ENCODE measurements at regions not wholly inside any gene's neighbourhood (a gene's known extent, or its start where the extent isn't known, plus 50 kb on each side); places are given as distances from the start of the nearest gene placed in this dataset.

DNA sequence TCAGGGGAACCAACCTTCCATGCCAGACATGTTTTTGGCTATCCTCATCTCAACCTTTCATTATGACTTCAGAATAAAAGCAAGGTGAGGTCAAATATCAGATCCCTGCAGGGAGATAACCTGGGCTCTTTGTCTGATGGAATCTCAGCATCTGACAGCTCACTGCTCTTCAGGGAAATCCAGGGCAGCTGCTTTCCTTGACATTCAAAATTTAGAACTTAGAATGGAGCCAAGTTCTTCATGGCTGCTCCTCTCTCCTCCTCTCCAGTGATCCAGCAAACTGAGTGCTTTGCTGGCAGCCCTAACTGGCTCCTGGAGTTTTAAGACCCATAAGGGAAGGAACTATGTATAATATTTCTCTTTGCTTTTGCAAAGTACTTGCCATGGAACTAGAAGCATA lies 716.3 kb downstream of the TSN start:
- Histone ChIP-seq H3K27me3 (ENCODE audit: low read depth) (no peaks in the 10 kb centered on the region), H3K4me3 (no peak overlapping the region), H3K9me3 (no peaks in the 10 kb centered on the region), H3K4me1 (peaks cover 4% of the 10 kb centered on the region; the same call in 1 of the 2 replicates), H3K36me3 (replicated peaks) (no peaks in the 10 kb centered on the region)
- DNase-seq (ENCODE audit: low spot score in 2 of 2): no peak
- in situ Hi-C loops (cut with MboI; ENCODE audit: low sequenced_read_pairs): no loop called here

DNA sequence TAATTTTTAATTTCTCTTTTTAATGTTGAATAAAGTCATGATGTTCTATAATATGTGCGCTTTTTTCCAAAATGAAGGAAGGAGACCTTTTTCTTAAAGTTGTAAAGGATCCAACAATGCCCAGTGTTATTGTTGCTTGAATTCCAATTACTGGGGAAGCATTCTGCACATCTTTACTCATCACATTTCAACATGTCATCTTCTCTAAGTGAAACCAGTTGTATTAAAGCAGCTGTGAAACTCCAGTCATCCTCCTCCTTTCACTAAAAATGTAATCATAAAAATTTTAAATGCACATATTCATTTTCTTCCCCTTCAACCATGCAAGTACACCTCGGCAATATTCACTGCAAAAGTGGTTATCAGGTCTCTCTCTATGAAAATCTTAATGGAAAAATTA lies 722.7 kb downstream of the TSN start:
- no peaks in the 10 kb centered on the region for H3K4me1 ChIP-seq
- no peak for DNase-seq (ENCODE audit: low spot score in 2 of 2)
- in situ Hi-C loops (cut with MboI; ENCODE audit: low sequenced_read_pairs): no loop called here

GRCh38 chr2:122478771-122479170 lies 723.3 kb downstream of the TSN start:
- H3K36me3 ChIP-seq (replicated peaks): no peaks in the 10 kb centered on the region
- in situ Hi-C loops (cut with MboI; ENCODE audit: low sequenced_read_pairs): no loop called here
- H3K9me3 ChIP-seq: no peaks in the 10 kb centered on the region
- DNase-seq (ENCODE audit: low spot score in 2 of 2): no peak
- no peak overlapping the region for H3K4me3 ChIP-seq
- no peaks in the 10 kb centered on the region; the same call in 1 of the 2 replicates for H3K27me3 ChIP-seq (ENCODE audit: low read depth)
- H3K4me1 ChIP-seq: no peaks in the 10 kb centered on the region

More for the DNA sequence above, 722.7 kb downstream of the TSN start:
- no peaks in the 10 kb centered on the region for H3K36me3 ChIP-seq (replicated peaks)
- H3K9me3 ChIP-seq: no peaks in the 10 kb centered on the region
- no peaks in the 10 kb centered on the region; the same call in 1 of the 2 replicates for H3K27me3 ChIP-seq (ENCODE audit: low read depth)
- no peak overlapping the region for H3K4me3 ChIP-seq

DNA sequence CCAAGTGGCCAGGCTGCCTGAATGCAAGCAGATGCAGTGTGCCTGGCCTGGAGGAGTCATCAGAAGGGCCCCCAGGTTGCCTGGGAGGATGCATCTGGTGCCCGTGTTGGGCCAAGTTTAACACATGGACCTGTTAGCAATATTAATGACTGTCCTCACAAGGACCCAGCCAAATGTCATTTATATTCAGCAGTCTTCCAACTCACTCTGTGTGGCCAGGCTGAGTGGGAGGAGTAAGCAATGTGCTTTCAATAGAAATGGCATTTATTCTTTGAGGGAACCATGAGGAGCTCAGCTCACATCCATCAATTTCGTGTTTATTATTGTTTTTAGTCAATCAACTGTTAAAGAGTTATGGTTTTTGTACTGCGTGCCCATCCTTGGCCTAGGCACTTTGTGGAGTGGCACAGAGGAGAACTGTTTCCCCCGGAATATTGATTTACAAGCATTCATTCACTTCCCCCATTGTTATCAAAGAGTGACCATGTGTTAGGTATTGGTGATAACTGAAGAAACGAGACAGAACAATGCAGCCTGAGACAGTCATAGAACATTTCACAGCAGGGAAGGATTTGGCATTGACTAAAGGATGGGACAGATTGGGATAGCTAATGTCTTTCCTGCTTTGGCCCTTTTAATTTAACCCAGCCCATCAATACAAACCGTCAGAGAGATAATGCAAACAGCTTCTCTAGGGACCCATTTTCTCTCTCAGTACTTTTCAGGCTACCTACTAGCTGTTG lies 725.2 kb downstream of the TSN start:
- no peaks in the 10 kb centered on the region for H3K9me3 ChIP-seq
- no peak overlapping the region for H3K4me3 ChIP-seq
- DNase-seq (ENCODE audit: low spot score in 2 of 2): no peak
- no peaks in the 10 kb centered on the region; the same call in 1 of the 2 replicates for H3K27me3 ChIP-seq (ENCODE audit: low read depth)
- peaks cover under 1% of the 10 kb centered on the region; the same call in 1 of the 2 replicates for H3K4me1 ChIP-seq
- H3K36me3 ChIP-seq (replicated peaks): no peaks in the 10 kb centered on the region
- in situ Hi-C loops (cut with MboI; ENCODE audit: low sequenced_read_pairs): no loop called here

DNA sequence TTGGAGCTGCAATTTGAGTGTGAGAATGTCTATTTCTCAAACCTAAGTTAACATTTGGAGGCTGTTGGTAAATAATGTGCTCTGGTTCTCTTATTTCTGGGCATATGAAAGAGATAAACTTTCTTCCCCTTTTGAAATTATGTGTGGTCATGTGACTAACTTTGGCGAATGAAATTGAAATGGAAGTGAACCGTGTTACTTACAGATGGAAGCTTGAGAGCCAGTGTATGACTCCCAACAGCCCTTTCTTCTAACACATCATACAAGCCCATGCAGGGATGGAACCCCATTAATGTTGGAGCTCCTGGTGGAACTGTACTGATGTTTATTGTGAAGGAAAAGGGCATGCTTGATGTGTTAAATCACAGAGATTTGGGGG lies 725.8 kb downstream of the TSN start:
- Histone ChIP-seq H3K4me1 (peaks cover 5% of the 10 kb centered on the region), H3K27me3 (ENCODE audit: low read depth) (no peaks in the 10 kb centered on the region; the same call in 1 of the 2 replicates), H3K4me3 (no peak overlapping the region), H3K9me3 (no peaks in the 10 kb centered on the region), H3K36me3 (replicated peaks) (no peaks in the 10 kb centered on the region)
- no peak for DNase-seq (ENCODE audit: low spot score in 2 of 2)
- in situ Hi-C loops (cut with MboI; ENCODE audit: low sequenced_read_pairs): no loop called here

DNA sequence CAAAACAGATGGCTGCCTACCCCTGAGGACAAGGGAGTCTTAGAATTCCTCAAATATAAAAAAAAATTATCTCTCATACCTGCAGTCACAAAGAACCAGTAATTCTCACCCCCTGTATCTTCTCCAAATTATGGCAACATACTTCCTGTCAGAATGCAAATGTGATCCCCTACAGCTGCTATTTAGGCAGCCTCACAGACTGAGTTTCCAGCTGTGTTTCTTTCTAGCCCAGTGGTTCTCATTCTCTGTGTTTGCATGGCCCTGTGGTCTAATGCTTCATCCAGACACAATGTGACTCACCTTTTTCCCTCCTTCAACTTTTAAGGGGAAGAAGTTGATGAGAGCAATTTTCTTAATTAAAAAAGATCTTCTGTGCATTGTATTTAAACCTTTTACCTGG lies 726.3 kb downstream of the TSN start:
- H3K4me3 ChIP-seq: no peak overlapping the region
- H3K9me3 ChIP-seq: no peaks in the 10 kb centered on the region
- in situ Hi-C loops (cut with MboI; ENCODE audit: low sequenced_read_pairs): no loop called here
- H3K36me3 ChIP-seq (replicated peaks): no peaks in the 10 kb centered on the region
- peaks cover 8% of the 10 kb centered on the region for H3K4me1 ChIP-seq
- no peaks in the 10 kb centered on the region; the same call in 1 of the 2 replicates for H3K27me3 ChIP-seq (ENCODE audit: low read depth)
- DNase-seq (ENCODE audit: low spot score in 2 of 2): no peak

DNA sequence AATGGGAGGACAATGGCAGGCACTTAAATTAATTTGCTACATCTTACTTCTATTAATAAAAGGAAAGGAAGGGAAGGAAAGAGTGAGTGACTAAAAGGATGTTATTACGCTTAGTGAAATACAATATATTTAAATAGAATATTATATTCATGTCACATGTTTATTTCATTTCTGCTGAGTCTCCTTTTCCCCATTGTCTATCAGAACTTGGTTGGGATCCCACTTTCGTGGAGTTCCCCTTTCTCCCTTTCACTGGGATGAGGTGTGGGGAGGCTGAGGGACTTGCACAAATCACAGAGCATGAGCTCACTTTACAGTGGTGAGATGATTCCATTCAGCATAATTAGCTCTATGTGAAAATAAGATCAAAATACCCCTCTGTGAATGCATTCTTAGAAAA lies 730.6 kb downstream of the TSN start:
- in situ Hi-C loops (cut with MboI; ENCODE audit: low sequenced_read_pairs): no loop called here
- H3K4me1 ChIP-seq: peaks cover 18% of the 10 kb centered on the region
- H3K36me3 ChIP-seq (replicated peaks): no peaks in the 10 kb centered on the region
- no peak overlapping the region for H3K4me3 ChIP-seq
- no peaks in the 10 kb centered on the region for H3K9me3 ChIP-seq
- peak in 1 of 2 experiments; percentile 31 for DNase-seq (ENCODE audit: low spot score in 2 of 2)
- H3K27me3 ChIP-seq (ENCODE audit: low read depth): no peaks in the 10 kb centered on the region; the same call in 1 of the 2 replicates

GRCh38 chr2:122486705-122487415 lies 731.4 kb downstream of the TSN start:
- peak; percentile 20 to 76 for DNase-seq (ENCODE audit: low spot score in 2 of 2)
- in situ Hi-C loops (cut with MboI; ENCODE audit: low sequenced_read_pairs): no loop called here
- peaks cover 18% of the 10 kb centered on the region for H3K4me1 ChIP-seq

GRCh38 chr2:122491011-122491410 lies 735.6 kb downstream of the TSN start:
- DNase-seq (ENCODE audit: low spot score in 2 of 2): no peak
- no peaks in the 10 kb centered on the region for H3K36me3 ChIP-seq (replicated peaks)
- in situ Hi-C loops (cut with MboI; ENCODE audit: low sequenced_read_pairs): no loop called here
- H3K9me3 ChIP-seq: no peaks in the 10 kb centered on the region
- H3K27me3 ChIP-seq (ENCODE audit: low read depth): no peaks in the 10 kb centered on the region
- no peak overlapping the region for H3K4me3 ChIP-seq
- peaks cover 14% of the 10 kb centered on the region for H3K4me1 ChIP-seq

More at GRCh38 chr2:122486705-122487415, 731.4 kb downstream of the TSN start:
- H3K27me3 ChIP-seq (ENCODE audit: low read depth): no peaks in the 10 kb centered on the region; the same call in 1 of the 2 replicates
- H3K9me3 ChIP-seq: no peaks in the 10 kb centered on the region
- no peak overlapping the region for H3K4me3 ChIP-seq
- H3K36me3 ChIP-seq (replicated peaks): no peaks in the 10 kb centered on the region

DNA sequence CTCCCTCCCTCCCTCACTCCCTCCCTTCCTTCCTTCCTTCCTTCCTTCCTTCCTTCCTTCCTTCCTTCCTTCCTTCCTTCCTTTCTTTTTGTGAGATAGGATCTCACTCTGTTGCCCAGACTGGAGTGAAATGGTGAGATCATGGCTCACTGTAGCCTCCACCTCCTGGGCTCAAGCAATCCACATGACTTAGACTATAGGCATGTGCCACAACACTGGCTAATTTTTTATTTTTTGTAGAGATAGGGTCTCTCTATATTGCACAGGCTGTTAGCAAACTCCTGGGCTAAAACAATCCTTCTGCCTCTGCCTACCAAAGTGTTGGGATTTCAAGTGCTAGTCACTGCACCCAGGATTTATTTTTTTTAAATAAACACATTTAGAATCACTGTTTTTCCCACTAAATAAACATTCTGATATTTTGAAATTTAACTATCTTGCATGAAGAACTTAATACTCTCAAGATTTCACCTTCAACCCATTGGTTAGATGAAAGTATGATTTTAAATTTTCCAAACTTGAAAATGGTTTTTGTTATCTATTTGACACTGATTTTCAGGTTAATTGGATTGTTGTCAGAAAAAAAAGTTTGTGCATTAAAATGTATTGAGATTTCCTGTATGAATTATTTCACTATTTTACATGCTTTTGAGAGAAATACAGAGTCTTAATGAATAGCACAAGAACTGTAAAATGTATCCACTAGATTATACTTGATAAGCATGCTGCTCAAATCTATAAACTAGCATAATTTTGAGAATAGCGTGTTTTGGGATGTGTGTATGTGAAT lies 745.1 kb downstream of the TSN start:
- Histone ChIP-seq H3K4me1 (no peaks in the 10 kb centered on the region), H3K27me3 (ENCODE audit: low read depth) (no peaks in the 10 kb centered on the region), H3K36me3 (replicated peaks) (no peaks in the 10 kb centered on the region), H3K9me3 (no peaks in the 10 kb centered on the region), H3K4me3 (no peak overlapping the region)
- no peak for DNase-seq (ENCODE audit: low spot score in 2 of 2)
- in situ Hi-C loops (cut with MboI; ENCODE audit: low sequenced_read_pairs): no loop called here

DNA sequence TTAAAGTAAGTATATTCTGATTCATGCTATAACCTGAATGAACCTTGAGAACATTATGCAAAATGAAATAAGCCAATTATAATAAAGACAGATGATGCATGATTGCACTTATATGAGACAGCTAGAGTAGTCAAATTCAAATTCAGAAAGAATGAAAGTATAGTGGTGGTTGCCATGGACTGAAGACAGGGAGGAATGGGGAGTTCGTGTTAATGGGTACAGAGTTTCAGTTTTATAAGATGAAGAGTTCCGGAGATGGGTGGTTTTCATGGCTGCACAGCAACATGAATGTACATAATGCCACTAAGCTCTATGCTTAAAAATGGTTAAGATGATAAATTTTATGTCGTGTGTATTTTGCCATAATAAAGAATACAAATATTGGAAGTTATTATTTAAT lies 751.2 kb downstream of the TSN start:
- in situ Hi-C loops (cut with MboI; ENCODE audit: low sequenced_read_pairs): no loop called here
- DNase-seq (ENCODE audit: low spot score in 2 of 2): no peak

DNA sequence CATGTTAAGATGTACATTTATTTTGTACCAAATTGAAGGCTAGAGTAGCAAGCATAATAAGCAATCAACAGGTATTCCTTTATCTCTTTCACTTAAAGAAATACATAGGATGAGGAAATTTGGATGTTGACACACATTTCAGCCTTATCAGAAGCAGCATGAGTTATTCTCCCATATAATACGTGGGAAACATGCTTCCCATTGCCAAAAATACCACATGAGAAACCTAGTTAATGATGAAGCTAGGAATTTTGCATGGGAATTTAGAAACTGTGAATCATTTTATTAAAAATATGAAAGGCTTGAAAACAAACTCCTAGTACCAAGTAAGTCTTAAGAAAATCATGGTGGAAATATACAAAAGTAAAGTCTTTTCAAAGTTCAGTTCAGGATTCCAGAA lies 751.8 kb downstream of the TSN start:
- Histone ChIP-seq H3K36me3 (replicated peaks) (no peaks in the 10 kb centered on the region), H3K4me3 (no peak overlapping the region), H3K27me3 (ENCODE audit: low read depth) (no peaks in the 10 kb centered on the region), H3K9me3 (no peaks in the 10 kb centered on the region), H3K4me1 (no peaks in the 10 kb centered on the region; the same call in 1 of the 2 replicates)
- in situ Hi-C loops (cut with MboI; ENCODE audit: low sequenced_read_pairs): no loop called here
- no peak for DNase-seq (ENCODE audit: low spot score in 2 of 2)

More for the DNA sequence above, 751.2 kb downstream of the TSN start:
- no peak overlapping the region for H3K4me3 ChIP-seq
- H3K36me3 ChIP-seq (replicated peaks): no peaks in the 10 kb centered on the region
- no peaks in the 10 kb centered on the region for H3K27me3 ChIP-seq (ENCODE audit: low read depth)
- no peaks in the 10 kb centered on the region for H3K9me3 ChIP-seq
- H3K4me1 ChIP-seq: no peaks in the 10 kb centered on the region; the same call in 1 of the 2 replicates

DNA sequence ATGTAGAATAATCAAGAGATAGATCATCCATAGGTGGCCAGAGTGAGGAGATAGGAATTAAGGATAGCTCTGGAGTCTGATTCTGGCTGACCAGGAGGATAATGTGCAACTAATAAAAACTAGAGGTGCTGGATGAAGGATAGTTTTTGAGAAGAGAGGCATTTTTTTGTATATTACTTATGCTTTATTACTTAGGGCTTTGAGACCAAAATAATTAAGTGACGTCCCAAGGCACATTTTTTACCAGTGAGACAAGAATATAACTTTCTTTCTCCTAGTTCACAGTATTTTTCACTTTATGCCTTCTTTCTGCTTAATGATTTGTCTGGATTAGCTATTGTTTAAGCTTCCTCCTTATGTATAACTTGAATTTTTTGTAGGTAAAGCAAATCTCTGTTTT lies 756.6 kb downstream of the TSN start:
- no peaks in the 10 kb centered on the region for H3K27me3 ChIP-seq (ENCODE audit: low read depth)
- no peaks in the 10 kb centered on the region for H3K9me3 ChIP-seq
- DNase-seq (ENCODE audit: low spot score in 2 of 2): no peak
- no peak overlapping the region for H3K4me3 ChIP-seq
- H3K4me1 ChIP-seq: peaks cover 25% of the 10 kb centered on the region
- in situ Hi-C loops (cut with MboI; ENCODE audit: low sequenced_read_pairs): no loop called here
- H3K36me3 ChIP-seq (replicated peaks): no peaks in the 10 kb centered on the region

Measured in HAP-1 (cell line).